ENCODE measurements at regions not wholly inside any gene's neighbourhood (a gene's known extent, or its start where the extent isn't known, plus 50 kb on each side); places are given as distances from the start of the nearest gene placed in this dataset.

GRCh38 chr10:62735464-62736167 is 68.9 kb upstream of the ADO start:
- no peak overlapping the region for H3K27ac Mint-ChIP-seq
- H3K4me2 ChIP-seq, result no peak overlapping the region

GRCh38 chr10:62736168-62736546 is 68.4 kb upstream of the ADO start:
- Mint-ChIP-seq H3K4me3 (no peak overlapping the region), H3K27ac (no peak overlapping the region), H3K36me3 (no peaks in the 10 kb centered on the region), H3K27me3 (ENCODE audit: insufficient read depth, low read depth) (peaks cover 3% of the 10 kb centered on the region), H3K4me1 (no peaks in the 10 kb centered on the region), H3K9me3 (no peaks in the 10 kb centered on the region)
- no peaks in the 10 kb centered on the region for H3K4me1 ChIP-seq
- TF ChIP-seq EZH2 (IDR thresholded peaks at IDR 0.05) (no peak), CTCF (IDR thresholded peaks at IDR 0.05) (no peak), EZH2phosphoT487 (IDR thresholded peaks at IDR 0.05) (no peak)
- H3K9ac ChIP-seq, result no peak overlapping the region
- H4K20me1 ChIP-seq (ENCODE audit: low read depth), result no peaks in the 10 kb centered on the region
- H3K9me3 ChIP-seq (ENCODE audit: low read depth), result no peaks in the 10 kb centered on the region
- H3K27me3 ChIP-seq, result no peaks in the 10 kb centered on the region
- H3K79me2 ChIP-seq (ENCODE audit: low read depth), result no peaks in the 10 kb centered on the region
- H3K4me2 ChIP-seq, result no peak overlapping the region
- H2AFZ ChIP-seq (replicated peaks), result no peak overlapping the region
- no peak for DNase-seq (ENCODE audit: low spot score)
- H3K27ac ChIP-seq, result no peak overlapping the region
- no peak overlapping the region for H3K4me3 ChIP-seq
- no peaks in the 10 kb centered on the region for H3F3A ChIP-seq (ENCODE audit: low read depth)
- H3K36me3 ChIP-seq, result no peaks in the 10 kb centered on the region

More at GRCh38 chr10:62735464-62736167, 68.9 kb upstream of the ADO start:
- no peak overlapping the region for H3K27ac ChIP-seq
- no peak for DNase-seq (ENCODE audit: low spot score)
- no peaks in the 10 kb centered on the region for H3K9me3 ChIP-seq (ENCODE audit: low read depth)
- H3K79me2 ChIP-seq (ENCODE audit: low read depth), result no peaks in the 10 kb centered on the region
- no peaks in the 10 kb centered on the region for H3K36me3 ChIP-seq
- H3K4me3 Mint-ChIP-seq, result no peak overlapping the region
- H3K4me1 Mint-ChIP-seq, result no peaks in the 10 kb centered on the region
- no peak overlapping the region for H3K9ac ChIP-seq
- TF ChIP-seq EZH2 (IDR thresholded peaks at IDR 0.05), result no peak
- no peak for TF ChIP-seq CTCF (IDR thresholded peaks at IDR 0.05)
- TF ChIP-seq EZH2phosphoT487 (IDR thresholded peaks at IDR 0.05), result no peak
- no peaks in the 10 kb centered on the region for H3K4me1 ChIP-seq
- no peaks in the 10 kb centered on the region for H4K20me1 ChIP-seq (ENCODE audit: low read depth)
- no peaks in the 10 kb centered on the region for H3K36me3 Mint-ChIP-seq
- peaks cover 3% of the 10 kb centered on the region for H3K27me3 Mint-ChIP-seq (ENCODE audit: insufficient read depth, low read depth)
- no peaks in the 10 kb centered on the region for H3F3A ChIP-seq (ENCODE audit: low read depth)
- no peak overlapping the region for H2AFZ ChIP-seq (replicated peaks)
- no peaks in the 10 kb centered on the region for H3K27me3 ChIP-seq
- H3K9me3 Mint-ChIP-seq, result no peaks in the 10 kb centered on the region
- H3K4me3 ChIP-seq, result no peak overlapping the region

DNA sequence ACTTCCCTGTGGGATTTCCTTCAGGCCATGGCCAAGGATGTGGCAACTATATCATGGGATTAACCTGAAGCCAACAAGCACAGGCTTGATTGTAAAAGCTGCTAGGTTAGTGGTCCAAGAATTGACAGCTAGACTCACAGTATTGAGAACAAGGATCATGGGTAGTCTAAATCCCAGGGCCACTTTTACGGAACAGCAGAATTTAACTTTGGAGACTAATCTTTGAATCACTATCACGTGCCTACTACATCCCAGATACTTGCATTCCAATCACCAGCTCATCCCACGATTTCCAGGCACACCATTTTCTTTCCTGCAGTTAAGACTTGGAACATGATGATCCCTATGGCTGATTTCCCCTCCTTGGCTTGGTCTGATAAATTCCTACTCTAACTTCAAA is 65.6 kb upstream of the ADO start:
- Mint-ChIP-seq H3K27ac (no peak overlapping the region), H3K4me3 (no peak overlapping the region), H3K27me3 (ENCODE audit: insufficient read depth, low read depth) (no peaks in the 10 kb centered on the region), H3K9me3 (no peaks in the 10 kb centered on the region), H3K4me1 (no peaks in the 10 kb centered on the region), H3K36me3 (no peaks in the 10 kb centered on the region)
- Histone ChIP-seq H3K4me3 (no peak overlapping the region), H3K4me2 (no peak overlapping the region), H3K36me3 (no peaks in the 10 kb centered on the region), H3K4me1 (no peaks in the 10 kb centered on the region), H4K20me1 (ENCODE audit: low read depth) (no peaks in the 10 kb centered on the region), H3K27ac (no peak overlapping the region), H3K9ac (no peak overlapping the region), H2AFZ (replicated peaks) (no peak overlapping the region), H3F3A (ENCODE audit: low read depth) (no peaks in the 10 kb centered on the region), H3K27me3 (no peaks in the 10 kb centered on the region), H3K79me2 (ENCODE audit: low read depth) (no peaks in the 10 kb centered on the region), H3K9me3 (ENCODE audit: low read depth) (no peaks in the 10 kb centered on the region)
- no peak for DNase-seq (ENCODE audit: low spot score)
- TF ChIP-seq EZH2phosphoT487 (IDR thresholded peaks at IDR 0.05) (no peak), CTCF (IDR thresholded peaks at IDR 0.05) (no peak), EZH2 (IDR thresholded peaks at IDR 0.05) (no peak)

Measured in neural progenitor cell (in vitro differentiated cells).